ENCODE measurements at regions not wholly inside any gene's neighbourhood (a gene's known extent, or its start where the extent isn't known, plus 50 kb on each side); places are given as distances from the start of the nearest gene placed in this dataset.
"Not testable (repeated sequence)": the region's sequence is repeated elsewhere in the genome, so short reads cannot be mapped to it uniquely, and the experiment has no call there.

- Histone ChIP-seq H3K4me3 (no peak overlapping the region), H3K27ac (no peak overlapping the region), H3K36me3 (replicated peaks; ENCODE audit: insufficient read depth, low read depth) (no peaks in the 10 kb centered on the region), H3K4me2 (no peak overlapping the region), H3K9me3 (ENCODE audit: low read depth) (no peaks in the 10 kb centered on the region), H3K4me1 (ENCODE audit: insufficient read depth) (no peaks in the 10 kb centered on the region), H3K9me2 (replicated peaks; ENCODE audit: insufficient read depth) (no peaks in the 10 kb centered on the region), H4K20me1 (ENCODE audit: insufficient read depth, poor library complexity, severe bottlenecking) (no peaks in the 10 kb centered on the region), H3K27me3 (no peaks in the 10 kb centered on the region), H3K79me2 (no peaks in the 10 kb centered on the region), H2AFZ (no peak overlapping the region)
- DNase-seq (ENCODE audit: low spot score), result no peak
- 68% methylated on average over 2 of the region's 2 CpGs for WGBS (ENCODE audit: low lambda C conversion rate, missing lambda C conversion rate)
- TF ChIP-seq CTCF (IDR thresholded peaks at IDR 0.05; ENCODE audit: poor library complexity), result no peak
- TF ChIP-seq EZH2 (IDR thresholded peaks at IDR 0.05; ENCODE audit: borderline replicate concordance), result no peak
- no peak for TF ChIP-seq EZH2phosphoT487 (IDR thresholded peaks at IDR 0.05; ENCODE audit: low read depth, severe bottlenecking, unreplicated experiment)
Observed at GRCh38 chr10:62981096-62981495, 152.0 kb upstream of the NRBF2 start.

DNA sequence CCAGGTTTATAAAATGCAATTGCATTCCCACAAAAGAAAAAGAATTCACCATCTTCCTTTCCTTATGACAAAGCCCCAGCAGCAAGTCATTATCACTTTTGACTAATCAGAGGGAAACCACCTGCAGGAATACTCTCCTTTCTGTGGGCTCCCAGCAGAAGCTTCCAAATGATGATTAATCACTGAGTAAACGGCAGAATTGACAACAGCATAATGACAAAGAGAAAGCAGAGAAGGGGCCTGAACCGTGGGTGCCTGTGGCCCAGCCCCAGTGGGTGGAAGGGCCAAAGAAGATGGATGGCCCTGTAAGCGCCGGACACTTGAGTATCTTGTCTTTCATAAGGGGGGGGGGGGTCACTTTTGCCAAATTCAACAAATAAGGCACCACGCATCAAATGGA is 152.4 kb upstream of the NRBF2 start:
- no peaks in the 10 kb centered on the region for H4K20me1 ChIP-seq (ENCODE audit: insufficient read depth, poor library complexity, severe bottlenecking)
- no peak overlapping the region for H3K4me2 ChIP-seq
- H3K27ac ChIP-seq, result no peak overlapping the region
- no peaks in the 10 kb centered on the region for H3K79me2 ChIP-seq
- no peaks in the 10 kb centered on the region for H3K9me2 ChIP-seq (replicated peaks; ENCODE audit: insufficient read depth)
- H3K36me3 ChIP-seq (replicated peaks; ENCODE audit: insufficient read depth, low read depth), result no peaks in the 10 kb centered on the region
- no peak overlapping the region for H2AFZ ChIP-seq
- no peak overlapping the region for H3K4me3 ChIP-seq
- no peaks in the 10 kb centered on the region for H3K27me3 ChIP-seq
- TF ChIP-seq CTCF (IDR thresholded peaks at IDR 0.05; ENCODE audit: poor library complexity) (no peak), EZH2phosphoT487 (IDR thresholded peaks at IDR 0.05; ENCODE audit: low read depth, severe bottlenecking, unreplicated experiment) (no peak), EZH2 (IDR thresholded peaks at IDR 0.05; ENCODE audit: borderline replicate concordance) (no peak)
- H3K4me1 ChIP-seq (ENCODE audit: insufficient read depth), result no peaks in the 10 kb centered on the region
- no peaks in the 10 kb centered on the region for H3K9me3 ChIP-seq (ENCODE audit: low read depth)
- no peak for DNase-seq (ENCODE audit: low spot score)
- 52% methylated on average over 5 of the region's 5 CpGs for WGBS (ENCODE audit: low lambda C conversion rate, missing lambda C conversion rate)

DNA sequence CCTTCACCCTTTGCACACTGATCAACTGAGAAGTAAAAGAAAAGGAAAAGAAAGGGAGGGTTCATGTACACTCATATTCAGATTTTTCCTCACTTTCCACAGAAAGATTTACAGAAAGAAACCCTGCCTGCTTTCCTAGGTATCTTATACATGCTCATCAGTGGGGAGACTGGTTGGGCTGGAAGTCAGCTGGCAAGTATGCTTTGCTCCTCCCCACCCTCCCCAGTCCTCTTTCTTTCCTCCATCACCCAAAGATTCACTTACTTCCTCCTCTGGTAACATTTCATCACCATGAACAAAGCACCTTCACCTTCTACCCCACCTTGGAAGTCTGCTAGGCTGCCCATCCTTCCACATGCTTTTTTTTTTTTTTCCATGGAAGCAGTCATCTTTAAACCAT is 153.2 kb upstream of the NRBF2 start:
- Histone ChIP-seq H3K27ac (no peak overlapping the region), H3K9me3 (ENCODE audit: low read depth) (no peaks in the 10 kb centered on the region), H4K20me1 (ENCODE audit: insufficient read depth, poor library complexity, severe bottlenecking) (no peaks in the 10 kb centered on the region), H3K27me3 (no peaks in the 10 kb centered on the region), H3K9me2 (replicated peaks; ENCODE audit: insufficient read depth) (no peaks in the 10 kb centered on the region), H2AFZ (no peak overlapping the region), H3K4me1 (ENCODE audit: insufficient read depth) (no peaks in the 10 kb centered on the region), H3K4me3 (no peak overlapping the region), H3K79me2 (no peaks in the 10 kb centered on the region), H3K4me2 (no peak overlapping the region), H3K36me3 (replicated peaks; ENCODE audit: insufficient read depth, low read depth) (no peaks in the 10 kb centered on the region)
- TF ChIP-seq CTCF (IDR thresholded peaks at IDR 0.05; ENCODE audit: poor library complexity) (no peak), EZH2 (IDR thresholded peaks at IDR 0.05; ENCODE audit: borderline replicate concordance) (no peak), EZH2phosphoT487 (IDR thresholded peaks at IDR 0.05; ENCODE audit: low read depth, severe bottlenecking, unreplicated experiment) (no peak)
- no peak for DNase-seq (ENCODE audit: low spot score)

GRCh38 chr10:62978482-62978881 is 154.6 kb upstream of the NRBF2 start:
- no peaks in the 10 kb centered on the region for H3K9me3 ChIP-seq (ENCODE audit: low read depth)
- WGBS (ENCODE audit: low lambda C conversion rate, missing lambda C conversion rate), result 48% methylated on average over 4 of the region's 4 CpGs
- H3K36me3 ChIP-seq (replicated peaks; ENCODE audit: insufficient read depth, low read depth), result no peaks in the 10 kb centered on the region
- no peaks in the 10 kb centered on the region for H3K79me2 ChIP-seq
- no peak overlapping the region for H3K4me2 ChIP-seq
- H3K27me3 ChIP-seq, result no peaks in the 10 kb centered on the region
- no peaks in the 10 kb centered on the region for H4K20me1 ChIP-seq (ENCODE audit: insufficient read depth, poor library complexity, severe bottlenecking)
- no peak for DNase-seq (ENCODE audit: low spot score)
- H3K4me1 ChIP-seq (ENCODE audit: insufficient read depth), result no peaks in the 10 kb centered on the region
- TF ChIP-seq CTCF (IDR thresholded peaks at IDR 0.05; ENCODE audit: poor library complexity) (no peak), EZH2 (IDR thresholded peaks at IDR 0.05; ENCODE audit: borderline replicate concordance) (no peak), EZH2phosphoT487 (IDR thresholded peaks at IDR 0.05; ENCODE audit: low read depth, severe bottlenecking, unreplicated experiment) (no peak)
- H2AFZ ChIP-seq, result no peak overlapping the region
- H3K9me2 ChIP-seq (replicated peaks; ENCODE audit: insufficient read depth), result no peaks in the 10 kb centered on the region
- H3K27ac ChIP-seq, result no peak overlapping the region
- H3K4me3 ChIP-seq, result no peak overlapping the region

GRCh38 chr10:62974795-62975194 is 158.3 kb upstream of the NRBF2 start:
- not testable (repeated sequence) for H3K4me1 ChIP-seq (ENCODE audit: insufficient read depth); H3K4me3 ChIP-seq; H3K9me3 ChIP-seq (ENCODE audit: low read depth); H3K4me2 ChIP-seq; DNase-seq (ENCODE audit: low spot score); H3K27ac ChIP-seq; H3K27me3 ChIP-seq; H2AFZ ChIP-seq; H3K36me3 ChIP-seq (replicated peaks; ENCODE audit: insufficient read depth, low read depth); H3K9me2 ChIP-seq (replicated peaks; ENCODE audit: insufficient read depth); H3K79me2 ChIP-seq; H4K20me1 ChIP-seq (ENCODE audit: insufficient read depth, poor library complexity, severe bottlenecking)
- 73% methylated on average over 1 of the region's 1 CpG for WGBS (ENCODE audit: low lambda C conversion rate, missing lambda C conversion rate)

All from hepatocyte (in vitro differentiated cells).